GM19452 (cell line): ENCODE measurements at regions not wholly inside any gene's neighbourhood (a gene's known extent, or its start where the extent isn't known, plus 50 kb on each side); places are given as distances from the start of the nearest gene placed in this dataset.
A peak's percentile ranks its signal among the peaks of the same experiment; 100 is the strongest.

Source experiments
- ATAC-seq: cut with Tn5 transposase; IDR thresholded peaks from one replicate; pipeline ENCODE4 v1.9.1; 2021; ENCODE audit not compliant: unreplicated experiment

- ATAC-seq = no peak
Observed at GRCh38 chr10:121025731-121026130, 174.6 kb downstream of the WDR11 start.

GRCh38 chr10:121027371-121027770 is 176.2 kb downstream of the WDR11 start:
- no peak for ATAC-seq

DNA sequence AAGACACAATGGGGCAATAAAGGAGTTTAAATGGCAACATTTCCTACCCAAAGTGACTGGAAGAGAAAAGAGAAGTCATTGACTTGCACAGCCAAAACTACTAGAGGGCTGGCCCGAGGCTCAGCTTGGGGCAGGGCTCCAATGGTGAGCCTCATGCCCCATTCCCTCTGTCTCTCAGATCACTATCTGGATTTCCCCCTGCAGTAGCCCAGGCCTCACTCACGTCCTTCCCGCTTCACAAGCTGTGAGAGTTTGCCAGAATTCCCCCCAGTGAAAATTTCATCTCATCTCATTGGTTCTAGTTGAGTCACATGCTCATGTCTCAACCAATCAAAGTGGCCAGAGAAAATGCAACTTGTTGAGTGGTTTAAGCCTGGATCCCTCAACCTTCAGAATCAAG is 181.3 kb downstream of the WDR11 start:
- ATAC-seq = no peak

DNA sequence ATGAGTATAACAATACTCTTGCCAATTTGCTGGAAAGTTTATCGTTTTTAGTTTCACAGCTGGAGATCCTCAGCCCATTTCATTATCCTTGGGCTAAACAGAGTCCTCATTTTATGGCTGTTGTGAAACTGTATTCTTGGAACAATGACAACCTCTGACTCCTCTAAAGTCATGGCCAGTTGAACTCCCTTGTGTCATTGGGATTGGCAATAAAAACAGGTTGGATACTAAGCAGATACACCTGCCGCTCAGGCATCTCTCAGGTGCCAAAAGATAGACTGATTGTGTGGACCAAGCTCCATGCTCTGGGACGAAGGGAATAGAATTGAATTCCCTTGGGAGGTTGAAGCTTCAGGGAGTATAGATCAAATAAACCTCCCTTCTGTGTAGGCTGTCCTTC is 182.2 kb downstream of the WDR11 start:
- ATAC-seq = no peak

DNA sequence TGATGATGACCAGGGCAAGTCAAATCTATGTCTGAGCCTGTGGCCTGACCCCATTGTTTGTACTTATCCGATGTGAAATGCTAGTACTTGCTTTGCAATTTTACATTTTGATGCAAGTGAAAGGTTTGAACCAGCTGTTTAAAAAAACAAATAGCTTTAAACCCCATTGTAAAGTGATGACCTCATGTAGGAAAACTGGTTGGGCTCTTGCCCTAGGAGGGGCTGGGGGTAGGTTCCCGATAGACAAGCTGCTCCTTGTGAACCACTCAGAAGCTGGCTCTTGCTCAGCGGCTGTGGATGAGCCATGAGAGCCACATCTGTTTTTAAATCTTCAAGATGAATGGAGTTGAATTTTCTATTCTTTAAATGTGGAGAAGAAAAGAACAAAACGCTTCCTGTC is 185.3 kb downstream of the WDR11 start:
- no peak for ATAC-seq

DNA sequence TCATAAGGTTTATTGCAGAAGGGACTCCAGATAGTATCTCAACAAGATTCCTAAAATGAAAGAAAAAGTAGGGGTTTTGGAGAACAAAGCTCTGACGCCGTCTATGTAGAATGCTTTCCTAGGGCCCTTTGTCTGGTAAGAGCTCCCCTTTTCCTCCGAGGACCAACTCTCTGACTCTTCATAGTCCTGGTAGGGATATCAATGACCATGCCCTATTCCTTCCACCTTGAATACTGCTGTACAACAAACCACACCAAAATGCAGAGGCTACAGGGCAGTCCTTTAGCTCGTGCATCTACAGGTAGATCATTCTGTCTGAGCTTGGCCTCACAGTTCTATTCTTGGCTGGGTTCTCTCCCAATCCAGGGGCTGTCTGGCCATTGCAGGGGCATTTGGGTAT is 190.3 kb downstream of the WDR11 start:
- ATAC-seq = no peak

DNA sequence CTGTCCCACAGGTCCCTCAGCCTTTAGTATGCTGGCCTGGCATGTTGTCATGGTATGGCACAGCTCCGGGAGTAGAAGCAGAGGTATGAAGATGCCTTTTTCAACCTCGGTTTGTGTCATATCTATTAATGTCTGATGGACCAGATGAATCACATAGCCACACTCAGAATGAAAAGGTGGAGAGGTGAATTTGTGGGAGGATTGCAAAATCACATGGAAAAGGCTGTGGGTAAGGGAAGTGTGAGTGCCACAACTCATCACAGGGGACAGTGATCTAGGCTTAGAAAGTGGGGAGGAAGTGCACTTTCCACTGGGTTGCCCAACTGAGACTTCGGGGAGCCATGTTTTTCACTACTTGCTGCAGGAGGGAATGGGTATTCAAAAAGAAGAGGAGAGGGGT is 190.7 kb downstream of the WDR11 start:
- no peak for ATAC-seq

DNA sequence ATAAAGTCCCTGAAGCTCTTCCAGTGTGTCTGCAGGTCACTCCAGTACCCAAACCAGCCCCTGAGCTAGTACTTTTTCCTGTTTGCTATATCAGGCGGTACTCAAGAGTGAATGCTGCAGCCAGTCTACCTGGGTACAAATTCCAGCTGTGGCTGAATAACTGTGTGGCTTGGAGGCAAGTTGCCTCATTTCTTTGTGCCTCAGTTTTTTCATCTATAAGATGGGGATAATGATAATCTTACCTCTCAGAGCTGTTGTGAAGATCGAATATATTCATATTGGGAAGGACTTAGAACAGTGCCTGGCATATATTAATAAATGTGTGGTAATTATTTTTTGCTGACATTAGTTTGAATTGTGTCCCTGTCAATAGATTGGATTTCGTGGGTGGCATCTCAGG is 191.2 kb downstream of the WDR11 start:
- ATAC-seq = no peak

DNA sequence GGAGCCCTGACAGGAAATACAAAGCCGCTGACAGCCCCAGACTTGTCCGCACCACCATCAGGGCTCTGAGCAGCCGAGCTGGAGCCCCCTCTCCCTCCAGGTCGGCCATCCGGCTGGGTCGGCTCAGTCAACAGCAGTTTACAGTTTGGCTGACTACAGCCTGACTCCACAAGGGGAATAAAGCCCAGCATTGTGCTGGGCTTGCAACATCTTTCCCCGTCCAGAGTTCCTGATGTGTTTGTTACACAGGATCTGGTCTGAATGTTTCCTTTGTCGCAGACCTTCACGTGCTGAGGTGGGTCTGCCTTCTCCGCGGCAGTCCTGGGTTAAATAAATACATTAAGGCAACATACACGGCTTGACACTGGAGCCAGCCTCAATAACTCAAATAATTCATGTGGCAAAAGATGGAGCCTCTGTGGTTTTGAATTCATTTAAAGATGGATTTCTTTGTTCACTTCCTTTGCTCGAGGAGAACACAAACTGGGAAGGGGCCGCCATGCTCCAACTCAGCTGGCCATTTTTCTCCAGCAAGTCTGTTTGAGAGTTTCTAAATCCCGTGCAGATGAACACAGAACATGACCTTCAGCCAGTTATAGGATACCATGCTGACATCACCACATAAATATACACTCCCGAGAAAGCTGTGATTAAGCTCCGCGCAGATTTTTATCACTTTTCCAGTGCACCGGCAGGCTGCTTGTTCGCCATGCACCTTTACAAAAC is 192.1 kb downstream of the WDR11 start:
- ATAC-seq = no peak

- ATAC-seq = no peak
Observed at GRCh38 chr10:121048749-121049148, 197.6 kb downstream of the WDR11 start.

- no peak for ATAC-seq
Observed at GRCh38 chr10:121049489-121049888, 198.3 kb downstream of the WDR11 start.

- no peak for ATAC-seq
Observed at GRCh38 chr10:121049923-121050322, 198.8 kb downstream of the WDR11 start.

- ATAC-seq = no peak
Observed at GRCh38 chr10:121051171-121051570, 200.0 kb downstream of the WDR11 start.

DNA sequence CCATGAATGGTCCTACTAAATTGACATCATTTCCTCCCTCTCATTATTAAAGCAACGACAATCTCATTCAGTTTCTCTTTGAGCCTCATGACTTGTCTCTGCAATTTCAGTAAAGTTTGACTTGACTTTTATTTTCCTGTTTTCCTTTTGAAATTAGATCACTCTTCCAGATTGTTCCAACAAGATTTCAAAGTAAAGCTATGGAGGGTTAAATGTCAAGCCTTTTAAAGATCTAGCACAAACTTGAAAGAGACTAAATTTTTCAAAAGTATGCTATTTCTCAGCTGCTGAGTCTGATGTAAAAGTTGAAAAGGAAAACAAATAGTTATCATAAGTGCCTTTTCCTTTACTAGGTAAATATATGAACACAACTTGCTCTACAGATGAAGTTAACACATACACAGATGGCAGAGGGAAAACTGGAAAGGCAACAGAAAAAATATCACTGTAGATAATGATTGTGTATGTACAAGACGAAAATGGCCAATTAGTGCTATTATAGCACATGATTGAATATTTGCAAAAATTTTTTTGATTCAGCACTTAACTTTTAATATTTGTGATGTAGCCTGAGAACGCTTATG is 200.6 kb downstream of the WDR11 start:
- no peak for ATAC-seq

- no peak for ATAC-seq
Observed at GRCh38 chr10:121053151-121053550, 202.0 kb downstream of the WDR11 start.

DNA sequence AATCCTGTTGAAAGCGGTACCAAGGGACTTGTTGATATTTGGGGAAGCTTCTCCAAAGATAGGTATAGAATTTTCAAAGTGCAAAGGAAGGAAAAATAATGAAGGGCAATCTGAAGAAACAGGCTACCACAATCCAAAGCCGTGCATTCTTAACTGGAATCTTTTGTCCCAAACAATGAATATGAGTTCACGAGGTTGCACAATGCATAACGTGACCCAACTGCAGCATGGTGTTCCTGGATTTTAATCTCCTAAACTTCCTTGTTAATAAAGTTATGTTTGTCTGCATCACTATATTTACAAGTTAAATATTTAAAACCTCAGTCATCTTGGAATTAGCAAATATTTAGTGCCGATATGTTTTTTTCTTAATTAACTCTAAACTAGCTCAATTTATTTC is 203.7 kb downstream of the WDR11 start:
- ATAC-seq = no peak

GRCh38 chr10:121057269-121057668 is 206.1 kb downstream of the WDR11 start:
- no peak for ATAC-seq

GRCh38 chr10:121058082-121058481 is 206.9 kb downstream of the WDR11 start:
- no peak for ATAC-seq

DNA sequence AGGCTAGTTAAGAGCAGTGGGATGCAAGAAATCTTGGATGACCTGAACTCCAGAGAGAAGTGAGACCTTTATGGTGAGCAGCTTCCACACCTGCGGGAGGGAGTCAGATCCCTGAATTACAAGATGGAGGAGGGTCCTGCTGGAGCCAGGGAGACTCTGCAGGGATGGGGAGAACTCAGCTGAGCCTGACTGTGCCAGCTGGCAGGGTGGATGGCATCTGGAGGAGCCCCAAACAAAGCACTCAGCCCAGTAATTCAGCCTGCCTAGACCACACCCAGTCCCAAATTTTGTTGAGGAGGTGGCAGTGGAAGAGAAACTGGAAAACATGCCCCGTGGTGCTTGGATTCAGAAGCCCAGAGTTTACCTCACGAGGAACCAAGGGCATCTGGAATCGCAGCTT is 208.2 kb downstream of the WDR11 start:
- ATAC-seq = no peak

- no peak for ATAC-seq
Observed at GRCh38 chr10:121062115-121062514, 211.0 kb downstream of the WDR11 start.

GRCh38 chr10:121063744-121064143 is 212.6 kb downstream of the WDR11 start:
- no peak for ATAC-seq

GRCh38 chr10:121064491-121064890 is 213.3 kb downstream of the WDR11 start:
- ATAC-seq = no peak

DNA sequence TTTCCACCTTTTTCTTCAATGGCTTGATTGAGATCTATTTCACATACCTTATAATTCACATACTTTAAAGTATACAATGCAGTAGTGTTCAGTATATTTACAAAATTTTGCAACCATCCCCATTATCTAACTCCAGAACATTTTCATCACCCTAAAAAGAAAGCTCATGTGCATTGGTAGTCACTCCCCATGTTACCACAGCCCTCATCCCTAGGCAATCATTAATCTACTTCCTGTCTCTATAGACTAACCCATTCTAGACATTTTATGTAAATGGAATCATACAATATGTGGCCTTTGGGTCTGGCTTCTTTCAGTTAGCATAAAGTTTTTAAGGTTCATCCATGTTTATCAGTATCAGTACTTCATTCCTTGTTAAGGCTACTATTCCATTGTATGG is 214.2 kb downstream of the WDR11 start:
- peak; percentile 47 for ATAC-seq
